Activated CD4-positive, alpha-beta T cell treated with anti-CD3 and anti-CD28 coated beads, Interleukin-10, Interleukin-2, amounts not matched to agents 100 ng/mL and 50 ng/mL, durations not matched to agents 16 hours and 8 hours (primary cell): ENCODE measurements at regions not wholly inside any gene's neighbourhood (a gene's known extent, or its start where the extent isn't known, plus 50 kb on each side); places are given as distances from the start of the nearest gene placed in this dataset.
"Not testable (repeated sequence)": the region's sequence is repeated elsewhere in the genome, so short reads cannot be mapped to it uniquely, and the experiment has no call there.

Experiments
- DNase-seq: peaks from one replicate; pipeline ENCODE4 v3.0.0-alpha.2; 2020

DNA sequence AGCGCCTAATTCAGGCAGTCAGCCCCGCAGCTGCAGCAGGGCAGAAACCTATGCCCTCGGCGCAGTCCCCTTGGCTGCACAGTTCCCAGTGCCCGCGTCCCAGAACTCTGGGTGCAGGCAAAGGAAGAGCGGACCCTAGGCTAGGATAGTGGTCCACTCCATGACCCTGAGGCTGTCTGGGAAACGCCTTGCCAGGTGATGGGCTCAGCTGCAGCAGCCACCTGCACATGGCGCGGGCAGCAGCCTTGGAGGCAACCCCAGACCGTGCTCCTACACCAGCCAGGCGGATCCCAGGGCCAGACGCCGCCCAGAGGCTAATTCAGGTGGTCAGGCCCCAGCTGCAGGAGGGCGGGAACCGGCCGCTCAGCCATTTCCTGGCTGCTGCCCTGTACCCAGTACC is 83.0 kb downstream of the POTEC start:
- not testable (repeated sequence) for DNase-seq

DNA sequence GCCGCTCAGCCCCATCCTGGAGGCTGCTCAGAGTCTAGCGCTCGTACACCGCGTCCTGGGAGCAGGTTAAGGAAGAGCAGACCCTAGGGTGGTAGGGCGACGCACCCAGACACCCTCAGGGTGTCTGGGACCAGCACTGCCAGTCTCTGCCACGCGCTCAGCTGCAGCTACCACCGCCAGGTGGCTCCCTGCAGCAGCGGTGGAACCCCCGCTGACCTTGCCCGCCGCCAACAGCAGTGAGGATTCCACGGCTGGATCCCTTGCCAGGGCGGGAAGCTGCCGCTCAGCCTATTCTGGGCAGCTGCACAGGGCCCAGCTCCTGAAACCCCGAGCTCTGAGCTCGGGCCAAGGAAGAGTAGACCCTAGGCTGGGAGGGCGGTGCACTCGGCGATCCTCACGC is 83.6 kb downstream of the POTEC start:
- not testable (repeated sequence) for DNase-seq

DNA sequence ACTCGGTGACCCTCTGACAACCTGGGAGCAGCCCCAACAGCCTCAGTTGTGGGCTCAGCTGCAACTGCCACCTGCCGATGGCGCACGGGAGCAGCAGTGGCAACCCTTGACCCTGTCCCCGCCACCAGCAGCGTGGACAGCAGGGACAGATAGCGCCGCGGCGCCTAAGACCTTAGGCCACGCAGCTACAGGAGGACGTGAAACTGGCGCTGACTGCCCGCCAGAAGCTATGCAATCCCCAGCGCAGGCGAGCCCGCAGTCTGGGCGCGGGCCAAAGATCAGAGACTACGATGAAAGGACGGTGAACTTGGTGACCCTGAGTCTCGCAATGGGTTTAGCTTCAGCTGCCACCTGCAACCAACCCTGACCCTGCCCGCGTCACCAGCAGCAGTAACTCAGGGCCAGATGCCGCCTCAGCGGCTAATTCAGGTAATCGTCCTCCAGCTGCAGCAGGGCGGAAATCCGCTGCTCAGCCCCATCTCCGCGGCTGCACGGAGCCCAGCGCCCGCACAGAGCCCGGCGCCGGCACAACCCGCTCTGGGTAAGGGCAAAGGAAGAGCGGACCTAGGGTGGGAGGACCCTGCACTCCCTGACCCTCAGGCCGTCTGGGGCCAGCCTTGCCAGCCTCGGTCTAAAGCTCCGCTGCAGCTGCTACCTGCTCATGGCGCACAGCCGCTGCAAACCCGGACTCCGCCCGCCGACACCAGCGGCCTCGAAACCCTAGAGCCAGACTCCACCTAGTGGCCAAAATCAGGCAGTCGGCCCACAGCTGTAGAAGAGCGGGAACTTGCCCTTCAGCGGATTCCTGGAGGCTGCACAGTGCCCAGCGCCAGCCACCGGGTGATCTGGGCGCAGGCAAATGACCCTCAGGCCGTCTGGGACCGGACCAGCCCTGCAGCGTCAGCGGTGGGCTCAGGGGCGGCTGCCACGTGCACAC is 85.1 kb downstream of the POTEC start:
- peak; percentile 82 for DNase-seq

DNA sequence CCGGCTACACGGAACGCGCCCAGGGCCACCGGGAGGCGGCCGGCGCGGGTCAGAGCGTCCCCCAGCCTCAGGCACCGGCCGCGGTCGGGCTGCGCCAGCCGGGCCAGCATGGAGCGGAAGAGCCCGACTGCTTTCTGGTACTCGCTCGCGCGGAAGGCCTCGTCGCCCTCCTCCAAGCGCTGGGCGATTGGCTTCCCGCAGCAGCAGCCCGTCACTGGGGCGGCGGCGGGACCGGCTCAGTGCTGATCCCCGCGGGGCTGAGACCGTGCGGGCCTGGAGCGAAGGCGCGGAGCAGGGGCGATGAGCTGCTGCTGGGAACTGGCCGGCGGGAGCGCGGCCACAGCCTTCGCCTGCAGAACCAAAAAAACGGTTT is 92.8 kb downstream of the POTEC start:
- peak; percentile 35 for DNase-seq

DNA sequence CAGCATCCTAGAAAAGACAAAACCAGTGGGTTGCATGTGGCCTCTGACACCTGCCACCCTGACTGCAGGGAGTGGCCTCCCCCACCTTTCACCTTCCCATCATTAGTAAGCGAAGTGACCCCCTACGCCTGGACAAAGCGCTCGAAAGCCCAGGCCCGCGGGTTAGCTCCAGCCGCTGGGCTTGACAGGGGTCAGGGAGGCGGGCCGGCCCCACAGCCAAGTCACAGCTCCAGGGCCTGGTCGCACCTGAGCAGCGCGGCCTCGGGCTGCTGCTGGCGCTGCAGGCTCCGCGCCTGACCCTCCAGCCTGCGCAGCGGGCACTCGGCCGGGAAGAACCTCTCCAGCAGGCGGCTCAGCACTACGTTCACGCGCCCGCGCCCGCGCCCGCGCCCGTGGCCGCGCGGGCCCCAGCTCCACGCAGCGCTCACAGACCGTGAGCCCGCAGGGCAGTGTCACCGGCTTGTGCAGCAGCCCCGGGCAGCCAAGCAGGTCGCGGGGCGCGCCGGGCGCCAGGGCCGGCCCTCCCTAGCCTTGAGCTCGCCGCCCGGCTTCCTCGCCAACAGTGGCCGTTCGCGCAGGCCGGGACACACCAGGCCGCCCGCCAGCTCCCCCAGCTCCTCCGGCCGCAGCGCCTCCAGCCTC is 93.3 kb downstream of the POTEC start:
- DNase-seq = peak; percentile 10

DNA sequence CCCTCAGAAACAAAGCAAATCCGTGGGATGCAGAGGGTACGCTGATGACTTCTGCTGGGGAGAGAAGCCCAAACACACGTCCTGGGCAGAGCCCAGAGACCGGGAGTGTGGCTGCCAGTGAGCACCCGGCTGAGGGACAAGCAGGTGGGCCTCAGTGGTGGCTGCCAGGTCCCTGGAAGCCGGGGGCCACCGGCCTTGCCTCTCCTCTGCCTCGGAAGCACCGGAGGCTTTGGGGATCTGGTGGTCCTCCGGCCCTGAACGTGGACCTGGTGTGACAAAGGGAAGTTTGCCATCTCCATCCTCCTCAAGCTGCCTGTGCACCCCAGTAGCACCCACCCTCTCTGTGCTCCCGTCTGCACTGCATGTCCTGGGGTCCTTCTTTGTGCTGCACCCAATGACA is 94.3 kb downstream of the POTEC start:
- not testable (repeated sequence) for DNase-seq

DNA sequence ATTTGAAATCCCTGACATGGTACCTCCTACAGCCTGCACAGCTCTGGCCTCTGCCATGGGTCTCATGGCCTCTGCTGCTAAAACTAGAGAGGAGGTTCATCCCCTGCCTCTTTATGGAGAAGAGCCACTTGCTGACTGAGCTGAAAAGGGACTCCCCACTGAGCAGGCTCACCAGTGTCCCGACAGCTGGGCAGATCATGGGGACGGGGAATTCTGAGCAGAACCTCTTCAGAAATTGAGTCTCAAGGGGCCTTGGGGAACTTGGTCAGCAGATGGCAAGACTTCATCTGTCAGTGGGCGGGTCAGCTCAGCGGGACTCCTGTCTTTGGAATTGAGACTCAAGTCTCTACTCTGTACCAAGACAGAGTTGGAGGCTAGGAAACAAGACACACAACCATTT is 95.7 kb downstream of the POTEC start:
- DNase-seq = not testable (repeated sequence)

DNA sequence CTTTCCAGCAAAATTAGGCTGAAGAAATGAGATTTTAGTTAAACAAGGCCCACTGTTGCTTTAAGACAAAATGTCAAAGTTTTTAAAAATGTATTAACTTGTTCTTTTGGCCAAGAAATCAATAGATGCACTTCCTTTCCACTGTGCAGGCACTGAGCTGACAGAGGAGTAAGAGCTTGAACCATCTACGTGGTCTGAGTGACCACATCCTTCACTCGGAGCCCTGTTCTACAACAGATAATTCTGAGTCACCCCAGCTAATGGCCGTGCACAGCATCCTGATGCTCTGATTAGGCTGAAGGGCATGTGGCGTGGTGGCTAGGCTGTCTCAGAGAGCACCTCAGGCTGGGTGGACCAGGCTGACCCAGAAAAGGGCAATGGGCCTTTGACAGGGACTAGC is 107.9 kb downstream of the POTEC start:
- DNase-seq = peak; percentile 8

DNA sequence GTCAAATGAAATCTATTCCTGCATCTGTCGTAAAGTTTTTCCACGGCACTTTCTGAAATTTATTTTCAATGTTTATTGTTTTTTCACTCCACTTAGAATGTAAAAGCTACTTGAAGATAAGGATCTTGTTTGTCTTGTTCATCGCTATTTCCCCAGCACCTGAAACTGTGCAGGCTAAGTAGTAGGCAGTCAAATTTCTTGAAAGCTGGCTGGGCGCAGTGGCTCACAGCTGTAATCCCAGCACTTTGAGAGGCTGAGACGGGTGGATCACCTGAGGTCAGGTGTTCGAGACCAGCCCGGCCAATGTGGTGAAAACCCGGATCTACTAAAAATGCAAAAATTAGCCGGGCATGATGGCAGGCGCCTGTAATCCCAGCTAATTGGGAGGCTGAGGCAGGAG is 111.0 kb downstream of the POTEC start:
- not testable (repeated sequence) for DNase-seq

DNA sequence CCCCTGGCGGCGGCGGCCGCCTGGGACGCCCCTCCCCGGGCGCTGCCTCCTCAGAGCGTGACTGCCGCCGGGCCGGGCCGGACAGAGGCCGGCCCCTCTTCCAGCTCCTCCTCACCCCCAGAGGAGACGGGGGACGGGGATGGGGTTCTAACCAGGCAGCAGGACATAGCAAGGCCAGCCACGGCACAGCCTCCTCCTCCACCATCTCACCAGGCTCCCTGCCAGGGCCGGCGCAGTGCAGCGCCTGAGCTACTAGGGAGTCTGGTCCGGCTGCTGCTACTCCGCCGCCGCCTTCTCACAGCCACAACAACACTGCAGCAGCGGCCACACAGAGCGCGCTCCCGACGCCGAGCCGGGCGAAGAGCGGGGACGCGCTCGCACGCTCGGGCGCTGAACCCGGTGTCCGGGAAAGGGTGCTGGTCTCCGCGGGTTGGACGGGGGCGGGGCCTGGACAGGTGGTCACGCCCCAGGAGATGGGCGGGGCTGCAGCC is 112.3 kb downstream of the POTEC start:
- peak; percentile 79 for DNase-seq

DNA sequence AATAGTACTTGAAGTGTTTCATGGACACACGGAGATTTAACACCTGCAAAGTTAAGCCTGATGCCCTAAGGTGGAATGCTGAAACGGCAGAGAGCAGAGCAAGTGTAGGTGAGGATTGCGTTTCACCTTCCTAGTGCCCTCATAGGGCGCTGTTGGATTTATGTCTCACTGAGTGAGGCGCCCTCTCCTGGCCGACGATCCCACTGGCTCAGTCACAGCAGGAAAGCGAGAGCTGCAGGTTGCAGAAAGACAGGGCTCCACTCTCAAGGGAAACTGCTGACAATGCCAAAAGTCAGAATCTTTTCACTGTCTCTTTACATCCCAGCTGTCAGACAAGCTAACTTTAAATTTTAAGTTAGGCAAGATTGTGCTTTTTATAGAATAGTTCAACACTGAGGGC is 127.6 kb downstream of the POTEC start:
- DNase-seq = peak; percentile 52

DNA sequence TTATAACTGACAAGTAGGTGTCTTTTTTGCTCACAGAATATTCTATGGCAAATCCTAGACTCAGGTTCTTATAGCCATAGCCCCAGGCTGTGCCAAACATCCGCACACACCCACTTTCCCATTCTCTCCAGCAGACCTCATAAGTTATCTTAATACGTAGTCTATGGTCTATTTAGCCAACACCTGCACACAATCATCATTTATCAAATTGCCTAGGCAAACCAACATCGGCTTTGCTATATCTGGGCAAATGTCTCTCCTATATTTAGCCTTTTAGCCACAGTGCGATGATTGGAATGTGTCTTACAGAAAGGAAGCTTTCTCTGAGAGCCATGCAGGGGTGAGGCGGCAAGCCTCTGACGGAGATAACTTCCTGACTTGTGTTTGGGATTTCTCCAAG is 128.0 kb downstream of the POTEC start:
- DNase-seq = not testable (repeated sequence)

DNA sequence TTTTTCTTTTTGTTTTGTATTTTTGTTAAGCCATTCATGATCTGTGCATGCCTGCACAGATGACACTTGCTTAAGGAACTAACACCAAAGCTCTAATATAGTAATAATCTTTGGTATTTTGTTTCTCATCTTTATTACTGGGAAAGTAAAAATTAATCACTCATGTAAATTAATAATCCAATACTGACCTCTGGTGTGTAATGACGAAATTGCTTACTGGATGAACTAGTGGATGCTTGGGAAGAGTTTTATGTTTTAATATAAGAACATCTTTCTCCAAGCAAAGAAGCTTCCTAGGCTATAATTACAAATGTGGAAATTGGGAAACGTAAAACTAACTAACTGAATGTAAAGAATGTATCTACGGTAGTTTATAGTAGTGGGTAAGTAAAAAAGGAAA is 147.9 kb downstream of the POTEC start:
- peak; percentile 13 for DNase-seq

DNA sequence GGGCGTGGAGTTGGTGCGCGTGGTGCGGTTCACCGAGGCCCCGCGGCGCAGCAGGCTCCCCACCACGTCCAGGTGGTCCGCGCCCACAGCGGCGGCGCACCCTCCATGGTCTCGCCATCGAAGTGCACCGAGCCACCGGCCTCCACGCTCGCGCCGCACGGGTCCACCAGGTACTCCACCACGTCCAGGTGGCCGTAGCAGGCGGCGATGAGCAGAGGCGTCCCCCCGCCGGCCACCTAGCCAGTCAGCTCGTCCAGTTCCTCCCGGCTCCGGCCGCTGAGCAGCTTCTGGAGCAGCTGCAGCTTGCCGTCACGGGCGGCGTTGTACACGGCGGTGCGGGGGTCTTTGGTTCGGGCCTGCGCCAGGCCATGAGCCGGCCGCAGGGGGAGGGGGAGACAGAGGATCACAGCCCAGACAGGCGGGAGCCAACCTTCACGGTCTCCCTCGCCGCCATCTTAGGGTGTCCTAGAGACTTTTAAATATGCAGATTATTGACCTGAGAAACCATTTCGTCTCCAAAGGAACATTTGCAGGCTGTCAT is 149.8 kb downstream of the POTEC start:
- DNase-seq = not testable (repeated sequence)

DNA sequence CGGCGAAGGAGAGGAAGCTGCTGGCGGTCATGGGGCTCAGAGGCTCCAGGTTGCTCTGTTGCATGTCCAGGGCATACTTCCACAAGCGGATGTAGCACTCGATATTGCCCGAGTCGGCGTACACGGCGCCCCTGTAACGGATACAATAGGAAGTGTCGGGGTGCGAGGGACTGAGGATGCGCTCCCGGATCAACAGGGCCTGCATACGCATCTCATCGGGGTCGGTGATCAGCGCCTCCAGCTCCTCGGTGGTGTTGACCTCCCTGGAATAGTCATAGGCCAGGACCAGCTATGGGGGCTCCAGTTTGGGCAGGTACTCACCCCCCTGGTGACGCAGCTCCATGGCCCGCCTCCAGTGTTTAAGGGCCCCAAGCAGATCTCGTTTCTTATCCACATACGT is 150.8 kb downstream of the POTEC start:
- DNase-seq = not testable (repeated sequence)

DNA sequence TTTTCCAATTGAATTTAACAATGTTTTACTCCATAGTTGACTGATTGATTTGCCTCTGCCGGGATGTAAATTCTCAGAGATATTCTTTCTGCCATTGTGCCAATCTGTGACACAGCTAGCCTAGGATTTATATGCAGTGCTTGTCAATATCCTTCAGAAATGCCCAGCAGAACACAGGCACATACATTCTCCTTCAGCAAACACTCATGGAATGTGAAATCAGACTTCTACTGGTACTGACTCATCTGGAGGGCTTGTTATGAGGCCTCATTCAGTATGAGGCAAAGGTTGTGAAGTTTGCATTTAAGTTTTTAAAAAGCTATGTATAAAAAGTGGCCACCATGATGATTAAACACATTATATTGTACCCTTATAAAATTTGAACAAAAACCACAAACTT is 158.4 kb downstream of the POTEC start:
- not testable (repeated sequence) for DNase-seq

DNA sequence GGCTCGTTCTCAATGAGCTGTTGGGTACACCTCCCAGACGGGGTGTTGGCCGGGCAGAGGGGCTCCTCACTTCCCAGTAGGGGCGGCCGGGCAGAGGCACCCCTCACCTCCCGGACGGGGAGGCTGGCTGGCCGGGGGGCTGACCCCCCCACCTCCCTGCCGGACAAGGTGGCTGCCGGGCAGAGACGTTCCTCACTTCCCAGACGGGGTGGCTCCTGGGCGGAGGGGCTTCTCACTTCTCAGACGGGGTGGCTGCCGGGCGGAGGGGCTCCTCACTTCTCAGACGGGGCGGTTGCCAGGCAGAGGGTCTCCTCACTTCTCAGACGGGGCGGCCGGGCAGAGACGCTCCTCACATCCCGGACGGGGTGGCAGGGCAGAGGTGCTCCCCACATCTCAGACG is 160.7 kb downstream of the POTEC start:
- DNase-seq = not testable (repeated sequence)

DNA sequence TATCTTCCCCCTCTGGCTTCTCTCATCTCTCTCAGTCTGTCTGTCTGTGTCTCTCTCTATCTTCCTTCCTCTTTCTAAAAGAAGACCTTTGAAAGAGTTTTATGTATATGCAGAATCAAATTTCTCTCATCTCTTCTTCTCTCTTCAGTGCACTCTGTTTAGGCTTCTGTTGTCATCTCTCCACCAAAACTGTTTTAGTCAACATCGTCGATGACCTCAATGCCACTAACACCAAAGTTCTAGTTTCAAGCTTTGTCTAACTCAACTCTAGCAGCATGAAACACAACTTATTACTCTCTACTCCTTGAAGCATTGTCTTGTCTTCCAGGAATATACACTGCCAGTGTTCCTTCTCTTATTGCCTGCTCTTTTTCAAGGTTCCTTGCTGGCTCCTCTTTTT is 163.9 kb downstream of the POTEC start:
- DNase-seq = not testable (repeated sequence)

DNA sequence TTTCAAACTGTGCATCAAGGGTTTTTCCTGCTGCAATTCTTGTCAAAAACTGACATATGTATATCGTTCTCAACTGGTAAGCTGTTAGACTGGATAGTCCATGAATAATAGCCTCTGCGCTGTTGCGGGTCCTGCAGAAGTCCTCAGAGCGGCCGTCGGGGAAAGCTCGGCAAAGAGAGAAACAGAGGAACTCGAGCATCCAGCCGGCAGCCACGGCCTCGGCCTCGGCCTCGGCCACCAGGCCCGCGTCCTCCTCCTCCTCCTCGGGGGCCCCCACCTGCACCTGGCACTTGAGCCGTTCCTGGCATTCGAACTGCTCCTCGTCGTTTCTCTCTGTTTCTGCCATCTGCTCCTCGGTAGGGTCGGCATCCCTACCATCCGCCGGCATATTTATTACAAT is 165.0 kb downstream of the POTEC start:
- DNase-seq = not testable (repeated sequence)

DNA sequence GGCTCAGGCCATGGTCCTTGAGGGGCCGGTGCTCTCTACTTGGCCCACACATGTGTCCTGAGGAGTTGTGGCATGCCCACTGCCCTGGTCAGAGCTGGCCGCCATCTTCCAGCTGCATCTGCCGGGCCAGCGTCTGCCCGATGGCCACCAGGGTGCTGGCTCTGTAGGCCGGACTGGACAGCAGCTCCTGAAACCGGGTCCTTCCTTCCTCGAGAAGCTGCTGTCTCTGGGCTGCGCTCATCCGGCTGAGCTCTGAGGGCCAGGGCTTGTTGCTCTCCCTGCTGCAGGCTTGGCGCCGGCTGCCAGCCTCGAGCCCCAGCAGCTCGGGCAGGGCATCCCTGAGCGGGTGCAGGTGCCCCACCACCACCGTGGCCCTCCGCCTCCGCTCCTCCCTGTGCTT is 182.1 kb downstream of the POTEC start:
- not testable (repeated sequence) for DNase-seq

DNA sequence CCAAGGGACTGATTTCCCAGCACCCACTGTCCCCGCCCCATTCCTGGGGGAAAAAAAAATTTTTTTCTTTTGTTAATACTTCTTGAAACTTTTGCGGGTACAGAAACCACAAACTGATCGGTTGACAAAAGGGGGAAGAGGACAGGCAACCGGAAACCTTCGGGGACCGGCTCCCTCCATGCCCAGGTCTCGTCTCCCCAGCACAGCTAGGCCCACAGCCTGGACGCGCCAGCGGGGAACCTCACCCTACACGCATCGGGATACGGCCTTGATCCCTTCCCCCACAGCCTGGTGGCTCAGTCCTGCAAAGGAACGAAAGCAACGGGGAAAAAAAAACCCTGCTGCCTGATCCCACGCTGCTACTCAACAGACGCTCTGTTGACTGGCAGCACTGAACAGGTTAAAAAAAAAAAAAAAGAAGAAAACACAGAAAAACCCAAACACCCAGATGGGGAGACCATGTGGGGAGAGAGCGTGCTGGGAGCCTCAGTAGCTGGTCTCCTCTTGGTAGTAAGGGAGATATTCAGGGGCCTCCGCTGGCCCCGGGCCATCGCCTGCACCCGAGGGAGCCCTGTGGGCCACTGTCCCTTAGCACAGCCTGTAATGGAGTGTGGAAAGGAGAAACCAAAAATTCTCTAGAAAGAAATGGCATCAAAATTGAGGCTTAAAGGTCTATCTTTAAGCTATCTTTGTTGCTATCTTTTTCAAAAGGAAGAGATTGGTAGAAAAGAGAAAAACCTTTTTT is 185.7 kb downstream of the POTEC start:
- DNase-seq = not testable (repeated sequence)

DNA sequence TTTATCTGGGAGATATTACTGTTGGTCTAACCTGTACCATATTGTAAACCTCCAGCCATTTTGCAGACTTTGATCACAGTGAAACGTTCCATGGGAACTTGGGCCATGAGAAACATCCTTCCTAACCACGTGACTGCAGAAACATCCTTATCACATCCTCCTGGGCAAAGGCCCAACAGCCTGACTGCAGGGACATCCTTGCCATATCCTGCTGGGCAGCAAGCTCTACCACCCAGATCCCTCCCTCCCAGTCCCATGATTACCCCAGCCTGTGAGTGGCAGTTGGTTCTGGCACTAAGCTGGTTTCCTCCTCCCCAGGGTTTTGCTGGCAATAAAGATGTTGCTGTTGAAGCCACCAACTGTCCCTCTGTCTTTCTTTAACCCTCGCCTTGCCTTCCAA is 201.2 kb downstream of the POTEC start:
- not testable (repeated sequence) for DNase-seq

DNA sequence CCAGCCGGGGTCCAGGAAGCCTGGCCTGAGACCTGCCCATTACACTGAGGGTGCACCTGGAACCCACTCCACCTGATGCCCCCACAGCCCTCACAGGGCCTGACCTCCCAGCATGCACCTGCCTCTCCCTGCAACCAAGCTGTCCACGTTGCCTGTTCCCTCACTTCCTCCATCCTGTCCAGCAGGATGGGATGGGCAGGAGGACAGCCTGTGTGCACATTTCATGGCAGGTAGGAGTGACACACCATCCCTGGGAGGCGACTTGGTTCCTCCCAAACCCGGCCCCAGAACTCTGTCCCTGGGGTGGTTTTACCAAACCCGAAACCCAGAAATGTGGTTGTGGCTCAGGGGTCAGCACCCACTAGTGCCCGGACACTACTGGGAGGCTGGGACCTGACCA is 203.8 kb upstream of the ZNF519 start:
- not testable (repeated sequence) for DNase-seq
